ENCODE measurements at regions not wholly inside any gene's neighbourhood (a gene's known extent, or its start where the extent isn't known, plus 50 kb on each side); places are given as distances from the start of the nearest gene placed in this dataset.

GRCh38 chr15:53046153-53046790, 256.1 kb upstream of the ONECUT1 start:
- Mint-ChIP-seq H3K27me3 (ENCODE audit: unreplicated experiment) (peaks cover 4% of the 10 kb centered on the region), H3K4me3 (ENCODE audit: unreplicated experiment) (no peak overlapping the region), H3K9me3 (ENCODE audit: unreplicated experiment) (no peaks in the 10 kb centered on the region), H3K4me1 (ENCODE audit: low read depth, unreplicated experiment) (peaks cover 3% of the 10 kb centered on the region), H3K36me3 (ENCODE audit: unreplicated experiment) (peaks cover 9% of the 10 kb centered on the region), H3K27ac (ENCODE audit: unreplicated experiment) (no peak overlapping the region)
- no peak for DNase-seq
- TF ChIP-seq CTCF (IDR thresholded peaks at IDR 0.05; ENCODE audit: partially characterized antibody, unreplicated experiment), result no peak

DNA sequence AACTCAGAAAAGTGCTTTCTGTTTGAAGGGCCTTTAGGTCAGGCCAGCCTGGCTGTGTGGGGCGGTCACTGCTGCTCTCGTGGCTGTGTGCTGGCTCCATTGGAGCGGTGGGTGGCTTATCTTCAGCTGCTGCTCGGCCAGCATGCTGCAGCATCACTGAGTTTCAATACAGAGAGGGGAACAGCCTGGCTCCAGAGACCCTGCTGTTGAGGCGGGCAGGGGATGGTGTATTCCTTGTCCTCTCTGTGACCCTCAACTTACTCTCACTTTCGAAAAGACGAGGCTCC, 248.5 kb upstream of the ONECUT1 start:
- H3K4me1 Mint-ChIP-seq (ENCODE audit: low read depth, unreplicated experiment), result peaks cover 7% of the 10 kb centered on the region
- H3K4me3 Mint-ChIP-seq (ENCODE audit: unreplicated experiment), result no peak overlapping the region
- H3K9me3 Mint-ChIP-seq (ENCODE audit: unreplicated experiment), result no peaks in the 10 kb centered on the region
- H3K27ac Mint-ChIP-seq (ENCODE audit: unreplicated experiment), result no peak overlapping the region
- H3K36me3 Mint-ChIP-seq (ENCODE audit: unreplicated experiment), result peaks cover 2% of the 10 kb centered on the region
- TF ChIP-seq CTCF (IDR thresholded peaks at IDR 0.05; ENCODE audit: partially characterized antibody, unreplicated experiment), result no peak
- H3K27me3 Mint-ChIP-seq (ENCODE audit: unreplicated experiment), result peaks cover 6% of the 10 kb centered on the region
- peak; percentile 15 for DNase-seq

DNA sequence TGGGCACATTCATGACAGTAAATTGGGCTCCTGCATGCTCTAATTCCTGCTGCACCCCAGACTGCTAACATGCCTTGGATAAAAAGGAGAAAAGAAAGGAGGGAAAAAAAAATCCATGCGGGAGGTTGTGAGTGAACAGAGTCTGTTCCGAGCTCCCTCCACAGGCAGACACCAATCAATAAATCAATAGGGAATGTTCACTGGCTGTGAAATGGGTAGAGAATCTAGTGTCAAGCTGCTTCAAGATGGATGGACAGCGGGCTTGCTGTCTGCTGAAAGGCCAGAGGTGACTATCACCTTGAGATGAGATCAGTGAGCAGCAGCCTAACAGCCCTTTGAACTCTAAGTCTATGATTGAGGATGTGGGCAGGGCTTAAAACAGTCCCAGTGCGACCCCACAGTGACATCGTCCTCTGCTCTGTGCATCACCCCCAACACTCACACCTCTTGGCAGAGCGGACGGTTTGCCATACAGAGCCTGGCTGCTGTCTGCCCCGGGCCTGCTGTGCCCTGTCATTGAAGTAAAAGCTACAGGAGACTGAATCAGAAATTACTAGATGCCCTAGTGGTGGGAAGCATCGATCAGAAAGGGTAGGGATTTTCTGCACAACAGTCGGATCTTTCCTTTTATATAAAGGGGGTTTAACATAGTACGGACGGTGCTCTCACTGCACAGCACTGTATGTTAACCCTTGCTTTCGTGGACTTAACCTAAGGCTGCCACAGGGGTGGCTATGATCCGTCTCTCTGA, 247.9 kb upstream of the ONECUT1 start:
- H3K4me1 Mint-ChIP-seq (ENCODE audit: low read depth, unreplicated experiment), result peaks cover 7% of the 10 kb centered on the region
- no peaks in the 10 kb centered on the region for H3K9me3 Mint-ChIP-seq (ENCODE audit: unreplicated experiment)
- no peak for TF ChIP-seq CTCF (IDR thresholded peaks at IDR 0.05; ENCODE audit: partially characterized antibody, unreplicated experiment)
- H3K27ac Mint-ChIP-seq (ENCODE audit: unreplicated experiment), result peak overlapping the region; percentile 5
- no peaks in the 10 kb centered on the region for H3K36me3 Mint-ChIP-seq (ENCODE audit: unreplicated experiment)
- H3K27me3 Mint-ChIP-seq (ENCODE audit: unreplicated experiment), result peaks cover 6% of the 10 kb centered on the region
- no peak overlapping the region for H3K4me3 Mint-ChIP-seq (ENCODE audit: unreplicated experiment)
- no peak for DNase-seq

GRCh38 chr15:53036641-53037040, 246.5 kb upstream of the ONECUT1 start:
- no peaks in the 10 kb centered on the region for H3K36me3 Mint-ChIP-seq (ENCODE audit: unreplicated experiment)
- peaks cover 7% of the 10 kb centered on the region for H3K4me1 Mint-ChIP-seq (ENCODE audit: low read depth, unreplicated experiment)
- no peaks in the 10 kb centered on the region for H3K9me3 Mint-ChIP-seq (ENCODE audit: unreplicated experiment)
- no peak for TF ChIP-seq CTCF (IDR thresholded peaks at IDR 0.05; ENCODE audit: partially characterized antibody, unreplicated experiment)
- H3K27me3 Mint-ChIP-seq (ENCODE audit: unreplicated experiment), result peaks cover 6% of the 10 kb centered on the region
- no peak for DNase-seq
- H3K27ac Mint-ChIP-seq (ENCODE audit: unreplicated experiment), result no peak overlapping the region
- H3K4me3 Mint-ChIP-seq (ENCODE audit: unreplicated experiment), result no peak overlapping the region

DNA sequence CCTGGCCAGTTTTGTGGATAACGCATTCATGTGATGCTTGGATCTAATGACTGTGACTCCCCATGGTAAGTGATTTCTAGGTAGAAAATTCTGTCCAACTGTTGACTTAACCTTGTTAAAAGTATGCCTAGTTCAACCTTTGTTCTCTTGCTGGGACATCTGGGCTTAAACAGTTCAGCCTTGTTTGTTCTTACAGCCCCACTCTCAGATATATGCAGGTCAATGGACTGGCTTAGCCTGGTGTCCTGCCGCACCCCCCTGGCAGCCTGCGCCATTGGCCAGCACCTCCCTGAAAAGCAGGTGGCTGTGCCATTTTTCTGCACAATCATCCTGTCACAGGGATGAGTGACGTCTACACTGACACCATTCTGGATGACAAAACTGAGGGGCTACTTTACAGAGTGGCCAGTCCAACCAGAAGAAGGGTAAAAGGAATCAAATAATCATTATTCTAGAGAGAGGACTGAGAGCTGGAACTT, 244.7 kb upstream of the ONECUT1 start:
- no peak for TF ChIP-seq CTCF (IDR thresholded peaks at IDR 0.05; ENCODE audit: partially characterized antibody, unreplicated experiment)
- Mint-ChIP-seq H3K27me3 (ENCODE audit: unreplicated experiment) (peaks cover 6% of the 10 kb centered on the region), H3K4me3 (ENCODE audit: unreplicated experiment) (no peak overlapping the region), H3K36me3 (ENCODE audit: unreplicated experiment) (no peaks in the 10 kb centered on the region), H3K4me1 (ENCODE audit: low read depth, unreplicated experiment) (peaks cover 7% of the 10 kb centered on the region), H3K9me3 (ENCODE audit: unreplicated experiment) (no peaks in the 10 kb centered on the region), H3K27ac (ENCODE audit: unreplicated experiment) (no peak overlapping the region)
- no peak for DNase-seq

All from glutamatergic neuron (in vitro differentiated cells).